ENCODE measurements at regions not wholly inside any gene's neighbourhood (a gene's known extent, or its start where the extent isn't known, plus 50 kb on each side); places are given as distances from the start of the nearest gene placed in this dataset.

DNA sequence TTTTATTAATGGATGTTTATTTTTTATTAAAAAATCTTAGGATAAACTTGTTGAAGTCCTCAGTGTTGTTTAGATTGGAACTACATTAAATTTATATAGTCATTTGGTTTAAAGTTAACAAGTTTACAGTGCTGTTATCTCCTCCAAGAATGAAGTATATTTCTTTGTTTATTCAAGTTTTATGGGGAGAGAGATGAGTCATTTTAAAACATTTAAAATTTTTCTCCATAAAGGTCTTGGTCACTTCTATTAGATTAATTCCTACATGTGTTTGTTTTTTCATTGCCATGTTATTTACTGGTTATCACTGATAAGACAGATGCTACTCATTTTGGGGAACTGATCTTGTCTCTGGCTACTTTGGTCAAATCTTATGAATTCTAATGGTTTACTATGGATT, 429.6 kb downstream of the METTL15 start:
- Histone ChIP-seq H3K4me3 (replicated peaks in 1 of 2; ENCODE audit: low read depth in 1 of 2, low read length in 2 of 2) (no peak overlapping the region), H3K9me2 (ENCODE audit: insufficient read depth) (no peaks in the 10 kb centered on the region), H3K4me2 (ENCODE audit: low read length) (no peak overlapping the region), H3K4me1 (ENCODE audit: control insufficient read depth in 1 of 2, insufficient read depth in 2 of 2, low read length in 2 of 2) (no peaks in the 10 kb centered on the region), H3K27ac (ENCODE audit: low read depth, low read length) (no peak overlapping the region), H4K20me1 (ENCODE audit: insufficient read depth) (no peaks in the 10 kb centered on the region), H3K9ac (ENCODE audit: low read length) (no peak overlapping the region), H3K27me3 (ENCODE audit: insufficient read depth, low read length) (no peaks in the 10 kb centered on the region), H3K79me2 (ENCODE audit: insufficient read depth, low read length) (no peaks in the 10 kb centered on the region), H3K36me3 (ENCODE audit: control insufficient read depth in 1 of 2, insufficient read depth in 2 of 2, low read length in 2 of 2) (no peaks in the 10 kb centered on the region), H2AFZ (ENCODE audit: low read depth, low read length, poor library complexity, severe bottlenecking) (no peak overlapping the region), H3K9me3 (ENCODE audit: control insufficient read depth in 1 of 2, insufficient read depth in 1 of 2, low read depth in 1 of 2, low read length in 2 of 2) (no peaks in the 10 kb centered on the region)
- BruUV-seq (replicated peaks), result no TSS peak
- ChIA-PET RAD21 (ENCODE audit: low non-redundant PET in 1 of 2, low total read pairs in 2 of 2, uncharacterized antibody in 2 of 2, unreplicated experiment in 2 of 2) (no interaction called here), CTCF (no interaction called here), POLR2A (no interaction called here)
- intact Hi-C loops (cut with micrococcal nuclease), result loop anchor here (10.0 kb wide), 1 partner anchor 797 kb away; no protein-coding TSS in a partner anchor
- no peak for DNase-seq (ENCODE audit: low read depth, low spot score)
- TF ChIP-seq RAD21 (IDR thresholded peaks at IDR 0.05; ENCODE audit: low read depth), result no peak
- TF ChIP-seq, protein P1, sequence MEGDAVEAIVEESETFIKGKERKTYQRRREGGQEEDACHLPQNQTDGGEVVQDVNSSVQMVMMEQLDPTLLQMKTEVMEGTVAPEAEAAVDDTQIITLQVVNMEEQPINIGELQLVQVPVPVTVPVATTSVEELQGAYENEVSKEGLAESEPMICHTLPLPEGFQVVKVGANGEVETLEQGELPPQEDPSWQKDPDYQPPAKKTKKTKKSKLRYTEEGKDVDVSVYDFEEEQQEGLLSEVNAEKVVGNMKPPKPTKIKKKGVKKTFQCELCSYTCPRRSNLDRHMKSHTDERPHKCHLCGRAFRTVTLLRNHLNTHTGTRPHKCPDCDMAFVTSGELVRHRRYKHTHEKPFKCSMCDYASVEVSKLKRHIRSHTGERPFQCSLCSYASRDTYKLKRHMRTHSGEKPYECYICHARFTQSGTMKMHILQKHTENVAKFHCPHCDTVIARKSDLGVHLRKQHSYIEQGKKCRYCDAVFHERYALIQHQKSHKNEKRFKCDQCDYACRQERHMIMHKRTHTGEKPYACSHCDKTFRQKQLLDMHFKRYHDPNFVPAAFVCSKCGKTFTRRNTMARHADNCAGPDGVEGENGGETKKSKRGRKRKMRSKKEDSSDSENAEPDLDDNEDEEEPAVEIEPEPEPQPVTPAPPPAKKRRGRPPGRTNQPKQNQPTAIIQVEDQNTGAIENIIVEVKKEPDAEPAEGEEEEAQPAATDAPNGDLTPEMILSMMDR (IDR thresholded peaks at IDR 0.05 in 2 of 3, conservative IDR thresholded peaks at IDR 0.05 in 1 of 3; ENCODE audit: borderline replicate concordance in 1 of 3, insufficient read depth in 1 of 3, low read depth in 2 of 3, low read length in 2 of 3), result no peak
- ATAC-seq, result no peak

DNA sequence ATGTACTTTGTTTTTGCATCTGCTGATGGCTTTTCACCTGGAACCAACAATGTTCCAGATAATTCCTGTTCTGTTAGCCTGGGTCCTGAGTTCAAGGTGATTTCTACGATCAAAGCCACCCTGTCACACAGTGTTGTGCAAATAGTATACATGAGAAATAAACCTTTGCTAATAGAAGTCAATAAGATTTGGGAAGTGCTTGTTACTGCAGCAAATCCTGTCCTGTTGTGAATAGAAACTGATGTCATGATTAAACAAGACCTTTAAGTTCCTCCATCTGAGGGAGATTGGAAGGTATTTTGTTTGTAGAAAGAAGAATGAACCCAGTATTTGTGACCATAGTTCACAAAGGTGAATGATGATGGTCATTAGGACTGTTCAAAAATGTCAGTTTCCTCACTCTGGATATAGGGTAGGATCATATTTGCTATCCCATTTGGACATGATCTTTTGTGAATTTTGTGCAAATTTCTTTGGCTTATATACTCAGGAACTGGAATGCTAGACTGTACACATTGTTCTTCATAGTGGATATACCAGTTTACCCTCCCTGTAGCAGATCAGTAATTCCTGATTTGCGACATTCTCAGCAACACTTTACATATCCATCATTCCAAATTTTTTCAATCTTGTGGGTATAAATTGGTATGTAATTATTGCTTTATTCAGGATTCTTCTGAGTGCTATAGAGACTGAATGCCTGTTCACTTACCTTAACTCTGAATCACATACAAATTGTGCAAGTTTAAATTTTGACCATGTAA, 428.5 kb downstream of the METTL15 start:
- no peak overlapping the region for H3K27ac ChIP-seq (ENCODE audit: low read depth, low read length)
- H3K4me3 ChIP-seq (replicated peaks in 1 of 2; ENCODE audit: low read depth in 1 of 2, low read length in 2 of 2), result no peak overlapping the region
- H3K79me2 ChIP-seq (ENCODE audit: insufficient read depth, low read length), result no peaks in the 10 kb centered on the region
- H3K9ac ChIP-seq (ENCODE audit: low read length), result no peak overlapping the region
- no TSS peak for BruUV-seq (replicated peaks)
- no peak overlapping the region for H3K4me2 ChIP-seq (ENCODE audit: low read length)
- ATAC-seq (no peak), DNase-seq (ENCODE audit: low read depth, low spot score) (no peak)
- no peak overlapping the region for H2AFZ ChIP-seq (ENCODE audit: low read depth, low read length, poor library complexity, severe bottlenecking)
- H4K20me1 ChIP-seq (ENCODE audit: insufficient read depth), result no peaks in the 10 kb centered on the region
- POLR2A ChIA-PET, result no interaction called here
- CTCF ChIA-PET, result no interaction called here
- no peaks in the 10 kb centered on the region for H3K9me2 ChIP-seq (ENCODE audit: insufficient read depth)
- H3K9me3 ChIP-seq (ENCODE audit: control insufficient read depth in 1 of 2, insufficient read depth in 1 of 2, low read depth in 1 of 2, low read length in 2 of 2), result no peaks in the 10 kb centered on the region
- no peaks in the 10 kb centered on the region for H3K27me3 ChIP-seq (ENCODE audit: insufficient read depth, low read length)
- TF ChIP-seq POLR2A (IDR thresholded peaks at IDR 0.05; ENCODE audit: borderline replicate concordance, extremely low read depth, insufficient read depth, insufficient read length) (no peak), CEBPB (IDR thresholded peaks at IDR 0.05; ENCODE audit: low read depth) (no peak), CBX3 (IDR thresholded peaks at IDR 0.05; ENCODE audit: low read depth) (no peak), EGR1 (IDR thresholded peaks at IDR 0.05; ENCODE audit: low read depth) (no peak), YY1 (IDR thresholded peaks at IDR 0.05; ENCODE audit: extremely low read depth, insufficient replicate concordance, low read depth, low read length) (no peak), ELF1 (IDR thresholded peaks at IDR 0.05; ENCODE audit: borderline replicate concordance, low read depth) (no peak), EZH2 (IDR thresholded peaks at IDR 0.05) (no peak), SP1 (IDR thresholded peaks at IDR 0.05; ENCODE audit: low read depth) (no peak)
- TF ChIP-seq, protein P1 (IDR thresholded peaks at IDR 0.05 in 2 of 3, conservative IDR thresholded peaks at IDR 0.05 in 1 of 3; ENCODE audit: borderline replicate concordance in 1 of 3, insufficient read depth in 1 of 3, low read depth in 2 of 3, low read length in 2 of 3), result no peak
- RAD21 ChIA-PET (ENCODE audit: low non-redundant PET in 1 of 2, low total read pairs in 2 of 2, uncharacterized antibody in 2 of 2, unreplicated experiment in 2 of 2), result no interaction called here
- intact Hi-C loops (cut with micrococcal nuclease), result loop anchor here (10.0 kb wide), 1 partner anchor 798 kb away; no protein-coding TSS in a partner anchor
- no peaks in the 10 kb centered on the region for H3K4me1 ChIP-seq (ENCODE audit: control insufficient read depth in 1 of 2, insufficient read depth in 2 of 2, low read length in 2 of 2)
- no peaks in the 10 kb centered on the region for H3K36me3 ChIP-seq (ENCODE audit: control insufficient read depth in 1 of 2, insufficient read depth in 2 of 2, low read length in 2 of 2)
